ENCODE measurements at regions not wholly inside any gene's neighbourhood (a gene's known extent, or its start where the extent isn't known, plus 50 kb on each side); places are given as distances from the start of the nearest gene placed in this dataset.
"Not testable (repeated sequence)": the region's sequence is repeated elsewhere in the genome, so short reads cannot be mapped to it uniquely, and the experiment has no call there.

DNA sequence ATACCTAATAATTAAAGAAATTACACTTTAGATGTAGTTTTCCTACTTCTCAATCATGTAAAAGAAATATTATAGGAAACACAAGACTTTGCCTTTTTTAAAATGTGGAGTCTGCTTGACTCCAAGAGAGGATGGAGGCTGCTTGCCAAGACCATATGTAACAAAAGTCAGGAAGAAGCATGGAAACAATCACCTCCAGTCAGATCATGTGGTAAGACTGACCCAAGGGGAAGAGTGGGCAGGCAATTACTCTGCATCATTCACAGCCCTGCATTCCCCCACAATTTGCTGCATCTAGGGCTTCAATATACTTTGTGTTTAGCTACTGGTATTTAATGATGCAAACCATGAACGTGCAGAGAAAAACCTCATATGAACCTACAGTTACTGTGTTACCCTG, 78.0 kb upstream of the RXFP1 start:
- H3K27ac ChIP-seq = no peak overlapping the region
- TF ChIP-seq CTCF (conservative IDR thresholded peaks at IDR 0.05) = no peak

DNA sequence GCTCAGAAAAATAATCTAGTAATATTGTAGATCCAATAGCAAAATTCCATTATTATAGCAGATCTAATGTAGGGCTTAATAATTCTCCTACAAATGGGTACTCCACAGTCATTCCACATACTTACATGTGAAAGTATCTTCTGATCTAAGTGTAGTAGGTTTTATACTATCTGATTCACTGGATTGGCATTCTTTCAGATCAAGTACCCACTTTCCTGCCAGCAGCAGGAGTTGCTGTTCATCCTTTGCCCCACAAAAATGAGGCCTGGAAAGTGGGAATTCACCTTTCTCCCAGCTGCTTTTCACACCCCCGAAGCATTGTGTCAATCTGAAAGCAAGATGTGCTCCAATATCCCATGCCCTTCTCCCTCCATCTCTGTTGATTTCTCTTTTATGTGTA, 77.1 kb upstream of the RXFP1 start:
- TF ChIP-seq CTCF (conservative IDR thresholded peaks at IDR 0.05) = no peak
- no peak overlapping the region for H3K27ac ChIP-seq

DNA sequence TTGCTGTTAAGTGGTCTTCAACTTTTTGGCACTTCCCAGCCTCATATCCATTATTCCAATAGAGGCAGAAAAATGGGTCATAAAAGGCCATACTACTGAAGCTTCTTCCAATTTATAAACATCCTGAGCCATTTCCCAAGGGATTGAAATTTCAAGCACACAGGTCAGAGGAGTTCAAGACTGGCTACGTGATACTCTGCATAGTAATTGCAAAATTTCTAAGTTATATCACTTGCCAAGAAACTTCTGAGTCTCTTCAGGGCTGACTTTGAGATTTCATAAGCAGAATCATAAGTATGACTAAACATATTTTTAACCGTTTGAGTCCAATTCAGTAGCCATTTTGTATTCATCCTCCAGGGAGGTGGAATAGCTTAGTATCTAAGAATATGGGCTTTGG, 75.6 kb upstream of the RXFP1 start:
- no peak overlapping the region for H3K27ac ChIP-seq
- no peak for TF ChIP-seq CTCF (conservative IDR thresholded peaks at IDR 0.05)

DNA sequence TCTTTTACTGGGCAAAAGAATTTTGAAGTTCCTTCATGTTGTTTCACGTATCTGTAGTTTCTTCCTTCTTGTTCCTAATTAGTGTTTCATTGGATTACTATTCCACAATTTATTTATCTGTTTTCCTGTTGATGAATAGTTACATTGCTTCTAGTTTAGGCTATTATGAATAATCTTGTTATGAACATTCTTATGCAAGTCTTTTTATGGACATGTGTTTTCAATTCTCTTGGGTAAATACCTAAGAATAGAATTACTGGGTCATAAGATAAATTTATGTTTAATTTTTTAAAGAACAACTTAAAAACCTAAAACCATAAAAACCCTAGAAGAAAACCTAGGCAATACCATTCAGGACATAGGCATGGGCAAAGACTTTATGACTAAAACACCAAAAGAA, 70.9 kb upstream of the RXFP1 start:
- no peak for TF ChIP-seq CTCF (conservative IDR thresholded peaks at IDR 0.05)
- H3K27ac ChIP-seq = no peak overlapping the region

DNA sequence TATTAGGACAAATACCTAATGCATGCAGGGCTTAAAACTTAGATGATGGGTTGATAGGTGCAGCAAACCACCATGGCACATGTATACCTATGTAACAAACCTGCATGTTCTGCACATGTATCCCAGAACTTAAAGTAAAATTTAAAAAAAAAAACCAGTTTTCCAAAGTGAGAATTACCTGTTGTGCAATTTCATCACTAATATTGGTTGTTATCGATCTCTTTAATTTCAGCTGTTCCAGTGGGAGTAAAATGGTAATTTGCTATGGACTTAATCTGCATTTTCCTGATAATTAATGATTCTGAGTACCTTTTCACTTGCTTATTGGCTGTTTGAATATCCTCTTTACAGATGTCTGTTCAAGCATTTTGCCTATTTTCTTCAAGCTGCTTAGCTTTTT, 69.6 kb upstream of the RXFP1 start:
- not testable (repeated sequence) for H3K27ac ChIP-seq

- no peak overlapping the region for H3K27ac ChIP-seq
- no peak for TF ChIP-seq CTCF (conservative IDR thresholded peaks at IDR 0.05)
Observed at GRCh38 chr4:158458271-158458895, 63.3 kb upstream of the RXFP1 start.

DNA sequence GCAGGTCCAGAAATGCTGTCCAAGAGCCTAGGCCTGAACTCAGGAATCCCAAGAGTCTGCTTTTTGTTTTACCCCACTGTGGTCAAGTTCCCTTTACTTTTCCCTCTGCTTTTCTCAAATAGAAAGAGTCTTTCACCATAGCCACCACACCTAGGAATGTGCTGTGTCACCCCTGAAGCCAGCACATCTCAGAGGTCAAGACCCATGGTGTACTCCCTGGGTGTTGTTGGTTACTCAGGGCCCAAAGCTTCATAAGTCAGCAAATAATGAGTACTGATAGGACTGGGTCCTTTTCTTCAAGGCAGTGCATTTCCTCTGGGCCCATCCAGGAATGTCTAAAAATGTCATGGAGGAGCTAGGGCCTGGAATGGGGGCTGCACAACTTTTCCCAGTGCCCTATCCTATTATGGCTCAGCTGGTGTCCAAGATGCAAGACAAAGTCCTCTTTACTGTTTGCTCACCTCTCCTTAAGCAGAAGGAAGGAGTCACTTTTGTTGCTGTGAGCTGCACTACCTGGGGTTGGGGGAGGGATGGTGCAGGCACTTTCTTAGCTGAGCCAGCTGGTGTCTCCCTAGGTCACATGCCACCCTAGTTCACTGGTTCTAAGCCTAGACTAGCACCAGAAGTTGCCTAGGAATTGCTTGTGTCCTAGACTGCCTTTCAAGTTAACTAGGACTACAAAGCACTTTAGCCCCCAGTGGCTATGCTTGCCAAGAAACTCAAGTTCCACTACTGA, 62.4 kb upstream of the RXFP1 start:
- no peak overlapping the region for H3K27ac ChIP-seq
- no peak for TF ChIP-seq CTCF (conservative IDR thresholded peaks at IDR 0.05)

DNA sequence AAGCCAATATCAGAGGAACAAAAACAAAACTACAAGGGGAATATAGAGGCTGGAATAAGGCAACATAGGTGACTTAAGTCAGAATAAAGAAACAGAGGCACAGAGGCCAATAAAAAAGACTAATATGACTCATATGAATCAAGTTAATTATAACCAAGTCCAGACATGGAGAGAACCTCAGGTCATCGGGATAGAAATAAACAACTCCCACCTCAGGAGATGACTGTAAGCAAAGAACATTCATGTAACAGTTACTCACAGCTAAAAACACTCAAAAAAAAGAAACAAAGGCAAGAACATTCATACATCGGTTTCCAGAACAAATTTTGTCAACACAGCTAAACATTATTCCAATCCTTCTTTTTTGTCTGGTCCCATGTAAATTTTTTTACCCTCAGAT, 60.3 kb upstream of the RXFP1 start:
- TF ChIP-seq CTCF (conservative IDR thresholded peaks at IDR 0.05) = no peak
- H3K27ac ChIP-seq = no peak overlapping the region
